Activated B cell treated with CpG ODN at 0.5 μM for 24 hours (primary cell): ENCODE measurements at regions not wholly inside any gene's neighbourhood (a gene's known extent, or its start where the extent isn't known, plus 50 kb on each side); places are given as distances from the start of the nearest gene placed in this dataset.

Experiments
- ATAC-seq: fragments of 200-7000 bp; cut with Tn5 transposase; one replicate; pipeline ENCODE4 v1.10.0; 2021; ENCODE audit warnings: low read depth, mild to moderate bottlenecking, moderate library complexity
- CTCF ChIA-PET: fragments of 350-600 bp; sonication (Branson Sonifier 250); formaldehyde crosslinking; loops from one replicate; lab custom pipeline; 2021; ENCODE audit warnings: antibody characterized with exemption; lab: Charles Lee
- POLR2A ChIA-PET: fragments of 350-600 bp; sonication (Branson Sonifier 250); formaldehyde crosslinking; loops from one replicate; lab custom pipeline; 2021; ENCODE audit warnings: antibody characterized with exemption; lab: Charles Lee
- DNase-seq: peaks from one replicate; pipeline ENCODE4 v3.0.0; 2022
- H3K27ac Mint-ChIP-seq: one replicate; pipeline ENCODE4 v1.8.0; 2020; ENCODE audit warnings: mixed read lengths
- H3K27me3 Mint-ChIP-seq: one replicate; pipeline ENCODE4 v1.8.0; 2021; ENCODE audit warnings: mixed read lengths
- H3K36me3 Mint-ChIP-seq: one replicate; pipeline ENCODE4 v1.8.0; 2021; ENCODE audit warnings: low read depth, mixed read lengths
- H3K4me1 Mint-ChIP-seq: one replicate; pipeline ENCODE4 v1.8.0; 2021; ENCODE audit warnings: mixed read lengths
- H3K4me3 Mint-ChIP-seq: one replicate; pipeline ENCODE4 v1.8.0; 2020; ENCODE audit warnings: mild to moderate bottlenecking, mixed read lengths
- H3K9me3 Mint-ChIP-seq: one replicate; pipeline ENCODE4 v1.8.0; 2020; ENCODE audit warnings: mixed read lengths
- intact Hi-C: fragments of 100-400 bp; cut with micrococcal nuclease; formaldehyde crosslinking; loops from one replicate; pipeline ENCODE4 v1.15.1; 2024
- TF ChIP-seq, protein P1 (sequence below): fragments of 200-600 bp; IDR thresholded peaks from one replicate; pipeline ENCODE4 v1.8.0; 2022; ENCODE audit warnings: antibody characterized with exemption, mild to moderate bottlenecking

DNA sequence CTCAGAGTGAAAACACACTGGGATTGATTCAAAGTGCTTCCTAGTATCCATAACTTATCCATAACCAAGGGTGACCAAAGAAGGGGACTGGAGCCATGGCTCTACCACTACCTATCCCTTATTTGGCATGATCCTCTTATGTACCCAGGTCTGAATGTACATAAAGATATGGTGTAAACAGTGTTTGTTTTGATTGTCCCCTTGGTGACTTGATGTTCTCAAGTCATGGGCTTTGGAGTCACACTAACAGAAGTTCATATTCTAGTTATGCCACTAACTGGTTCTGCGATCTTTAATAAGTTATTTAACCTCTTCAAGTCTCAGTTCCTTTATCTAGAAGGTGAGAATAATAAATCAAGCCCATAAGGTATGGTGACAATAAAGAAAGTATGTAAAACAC, 283.4 kb upstream of the PTGER4 start:
- no peaks in the 10 kb centered on the region for H3K27me3 Mint-ChIP-seq
- ChIA-PET CTCF (no interaction called here), POLR2A (no interaction called here)
- H3K9me3 Mint-ChIP-seq = no peaks in the 10 kb centered on the region
- no peaks in the 10 kb centered on the region for H3K36me3 Mint-ChIP-seq
- no peak overlapping the region for H3K27ac Mint-ChIP-seq
- no peak overlapping the region for H3K4me3 Mint-ChIP-seq
- peaks cover 7% of the 10 kb centered on the region for H3K4me1 Mint-ChIP-seq
- DNase-seq = no peak
- ATAC-seq = no peak
- TF ChIP-seq, protein P1, sequence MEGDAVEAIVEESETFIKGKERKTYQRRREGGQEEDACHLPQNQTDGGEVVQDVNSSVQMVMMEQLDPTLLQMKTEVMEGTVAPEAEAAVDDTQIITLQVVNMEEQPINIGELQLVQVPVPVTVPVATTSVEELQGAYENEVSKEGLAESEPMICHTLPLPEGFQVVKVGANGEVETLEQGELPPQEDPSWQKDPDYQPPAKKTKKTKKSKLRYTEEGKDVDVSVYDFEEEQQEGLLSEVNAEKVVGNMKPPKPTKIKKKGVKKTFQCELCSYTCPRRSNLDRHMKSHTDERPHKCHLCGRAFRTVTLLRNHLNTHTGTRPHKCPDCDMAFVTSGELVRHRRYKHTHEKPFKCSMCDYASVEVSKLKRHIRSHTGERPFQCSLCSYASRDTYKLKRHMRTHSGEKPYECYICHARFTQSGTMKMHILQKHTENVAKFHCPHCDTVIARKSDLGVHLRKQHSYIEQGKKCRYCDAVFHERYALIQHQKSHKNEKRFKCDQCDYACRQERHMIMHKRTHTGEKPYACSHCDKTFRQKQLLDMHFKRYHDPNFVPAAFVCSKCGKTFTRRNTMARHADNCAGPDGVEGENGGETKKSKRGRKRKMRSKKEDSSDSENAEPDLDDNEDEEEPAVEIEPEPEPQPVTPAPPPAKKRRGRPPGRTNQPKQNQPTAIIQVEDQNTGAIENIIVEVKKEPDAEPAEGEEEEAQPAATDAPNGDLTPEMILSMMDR = no peak
- intact Hi-C loops = no loop called here

DNA sequence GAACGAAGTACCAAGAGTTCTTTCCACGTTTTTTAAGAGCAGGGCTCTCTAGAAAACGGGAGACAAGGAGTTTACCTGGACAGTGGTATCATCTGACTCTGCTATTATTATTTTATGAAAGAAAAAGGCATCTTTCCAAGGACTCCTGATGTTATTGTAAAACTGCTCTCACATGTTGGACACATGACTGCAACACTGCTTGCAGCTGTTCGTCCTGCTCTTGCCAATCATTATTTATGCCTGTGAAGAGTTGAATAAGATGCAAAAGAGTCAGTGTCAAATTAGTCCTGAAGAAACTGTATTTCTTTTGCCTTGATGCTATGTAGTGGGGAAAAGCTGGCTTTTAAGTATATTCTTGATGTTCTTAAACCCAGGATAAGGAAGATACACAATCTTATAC, 284.5 kb upstream of the PTGER4 start:
- Mint-ChIP-seq H3K4me1 (peaks cover 4% of the 10 kb centered on the region), H3K4me3 (no peak overlapping the region), H3K27ac (no peak overlapping the region), H3K27me3 (no peaks in the 10 kb centered on the region), H3K36me3 (no peaks in the 10 kb centered on the region), H3K9me3 (no peaks in the 10 kb centered on the region)
- ChIA-PET POLR2A (no interaction called here), CTCF (no interaction called here)
- ATAC-seq (no peak), DNase-seq (no peak)
- TF ChIP-seq, protein P1 = no peak
- intact Hi-C loops = no loop called here

GRCh38 chr5:40394698-40395097, 285.0 kb upstream of the PTGER4 start:
- Mint-ChIP-seq H3K27ac (no peak overlapping the region), H3K36me3 (no peaks in the 10 kb centered on the region), H3K4me3 (no peak overlapping the region), H3K9me3 (no peaks in the 10 kb centered on the region), H3K4me1 (peaks cover 4% of the 10 kb centered on the region), H3K27me3 (no peaks in the 10 kb centered on the region)
- intact Hi-C loops = no loop called here
- ChIA-PET POLR2A (no interaction called here), CTCF (no interaction called here)
- DNase-seq (no peak), ATAC-seq (no peak)
- TF ChIP-seq, protein P1 = no peak

GRCh38 chr5:40391642-40392041, 288.1 kb upstream of the PTGER4 start:
- Mint-ChIP-seq H3K27ac (no peak overlapping the region), H3K36me3 (no peaks in the 10 kb centered on the region), H3K27me3 (no peaks in the 10 kb centered on the region), H3K9me3 (no peaks in the 10 kb centered on the region), H3K4me1 (peaks cover 21% of the 10 kb centered on the region), H3K4me3 (no peak overlapping the region)
- ATAC-seq = no peak
- DNase-seq = no peak
- ChIA-PET POLR2A (interaction anchor here (0.6 to 1.8 kb wide), 2 partner anchors 10 to 54 kb away, joined by 3 to 5 read pairs; no protein-coding TSS in a partner anchor), CTCF (no interaction called here)
- intact Hi-C loops = no loop called here
- TF ChIP-seq, protein P1 = no peak

DNA sequence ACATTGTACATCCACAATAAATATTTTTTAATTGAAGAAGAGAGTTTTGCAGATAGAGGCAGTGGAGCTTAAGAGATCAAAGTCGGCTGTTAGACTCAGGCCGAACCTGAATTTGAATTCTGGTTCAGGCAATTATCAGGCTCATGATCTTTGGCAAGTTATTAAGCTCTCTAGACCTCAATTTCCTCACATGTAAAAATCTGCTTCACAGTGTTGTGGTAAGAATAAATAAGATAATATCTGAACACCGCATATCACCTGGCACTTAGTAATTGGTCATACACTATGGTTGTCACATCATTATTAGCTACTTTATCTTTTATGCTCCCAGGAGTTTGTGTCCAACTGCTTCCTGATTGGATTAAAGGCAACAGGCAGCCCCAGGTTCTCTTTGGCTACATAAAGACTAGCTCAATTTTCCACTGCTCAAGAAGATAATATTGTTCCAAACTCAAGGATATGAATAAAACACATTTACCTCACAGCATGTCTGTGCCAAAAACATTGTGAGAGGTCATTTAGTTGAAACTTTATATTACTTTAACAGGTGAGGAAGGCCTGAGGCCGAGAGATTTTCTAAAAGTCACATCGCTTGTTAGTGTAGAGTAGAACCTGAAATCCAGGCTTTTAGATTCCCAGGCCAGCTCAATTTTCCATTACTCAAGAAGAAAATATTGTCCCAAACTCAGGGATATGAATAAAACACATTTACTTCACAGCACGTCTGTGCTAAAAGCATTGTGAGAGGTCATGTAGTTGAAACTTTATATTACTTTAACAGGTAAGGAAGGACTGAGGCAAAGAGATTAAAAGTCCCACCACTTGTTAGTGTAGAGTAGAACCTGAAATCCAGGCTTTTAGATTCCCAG, 289.2 kb upstream of the PTGER4 start:
- ChIA-PET CTCF (interaction anchor here (1.1 kb wide), 1 partner anchor 12 kb away, joined by 3 read pairs; no protein-coding TSS in a partner anchor), POLR2A (no interaction called here)
- TF ChIP-seq, protein P1 = no peak
- H3K4me3 Mint-ChIP-seq = no peak overlapping the region
- ATAC-seq = no peak
- no peak overlapping the region for H3K27ac Mint-ChIP-seq
- no peaks in the 10 kb centered on the region for H3K27me3 Mint-ChIP-seq
- intact Hi-C loops = no loop called here
- no peak for DNase-seq
- no peaks in the 10 kb centered on the region for H3K36me3 Mint-ChIP-seq
- no peaks in the 10 kb centered on the region for H3K9me3 Mint-ChIP-seq
- peaks cover 31% of the 10 kb centered on the region for H3K4me1 Mint-ChIP-seq
